ENCODE measurements at regions not wholly inside any gene's neighbourhood (a gene's known extent, or its start where the extent isn't known, plus 50 kb on each side); places are given as distances from the start of the nearest gene placed in this dataset.

DNA sequence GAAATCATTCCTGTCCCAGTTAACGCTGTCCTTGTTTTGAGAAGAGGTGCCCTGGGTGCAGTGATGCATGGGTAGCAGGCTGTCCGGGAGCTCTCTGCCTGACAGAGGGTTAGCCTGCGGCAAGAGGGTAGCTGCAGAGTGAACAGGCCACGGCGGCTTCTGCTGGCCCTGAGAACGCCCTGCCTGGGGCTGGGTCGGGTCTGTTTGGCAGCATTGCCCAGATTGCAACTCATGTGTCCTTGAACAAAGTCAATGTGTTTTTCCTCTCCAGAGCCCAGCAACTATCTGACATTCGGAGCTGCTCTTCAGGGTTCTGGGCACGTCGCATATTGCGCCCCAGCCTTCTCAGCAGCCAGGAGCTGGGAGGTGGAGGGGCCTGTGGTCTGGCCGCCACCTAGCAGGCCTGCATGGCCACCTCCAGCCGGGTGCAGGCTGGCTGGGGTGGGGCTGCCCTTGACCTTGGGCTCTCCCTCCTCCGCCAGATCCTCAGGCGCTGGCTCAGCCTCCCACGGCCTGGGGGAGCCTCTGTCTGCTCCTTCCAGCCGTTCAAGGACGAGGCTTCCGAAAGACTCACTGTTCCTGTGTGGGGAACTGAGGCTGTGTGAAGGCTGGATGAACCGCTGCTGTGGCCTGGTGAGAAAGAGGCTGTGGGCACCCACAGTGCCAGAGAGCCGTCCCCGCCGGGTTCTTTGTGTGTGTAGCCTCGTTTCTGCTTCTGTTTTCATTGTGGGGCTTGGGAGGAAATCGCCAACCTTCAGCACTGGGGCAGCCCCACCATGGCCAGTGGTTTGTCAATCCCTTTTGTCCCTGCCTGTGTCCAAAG is 146.7 kb downstream of the NPIPB11 start (continued):
- TF ChIP-seq TMF1 (CRISPR knock-in tag; IDR thresholded peaks at IDR 0.05; ENCODE audit: low read depth): peak; percentile 69; the same call in 1 of the 2 replicates
- peak; percentile 95 for TF ChIP-seq ZNF263 (CRISPR knock-in tag; IDR thresholded peaks at IDR 0.05)
- TF ChIP-seq GATAD1 (CRISPR knock-in tag; IDR thresholded peaks at IDR 0.05): peak; percentile 28; the same call in 1 of the 2 replicates
- TF ChIP-seq, protein P1, sequence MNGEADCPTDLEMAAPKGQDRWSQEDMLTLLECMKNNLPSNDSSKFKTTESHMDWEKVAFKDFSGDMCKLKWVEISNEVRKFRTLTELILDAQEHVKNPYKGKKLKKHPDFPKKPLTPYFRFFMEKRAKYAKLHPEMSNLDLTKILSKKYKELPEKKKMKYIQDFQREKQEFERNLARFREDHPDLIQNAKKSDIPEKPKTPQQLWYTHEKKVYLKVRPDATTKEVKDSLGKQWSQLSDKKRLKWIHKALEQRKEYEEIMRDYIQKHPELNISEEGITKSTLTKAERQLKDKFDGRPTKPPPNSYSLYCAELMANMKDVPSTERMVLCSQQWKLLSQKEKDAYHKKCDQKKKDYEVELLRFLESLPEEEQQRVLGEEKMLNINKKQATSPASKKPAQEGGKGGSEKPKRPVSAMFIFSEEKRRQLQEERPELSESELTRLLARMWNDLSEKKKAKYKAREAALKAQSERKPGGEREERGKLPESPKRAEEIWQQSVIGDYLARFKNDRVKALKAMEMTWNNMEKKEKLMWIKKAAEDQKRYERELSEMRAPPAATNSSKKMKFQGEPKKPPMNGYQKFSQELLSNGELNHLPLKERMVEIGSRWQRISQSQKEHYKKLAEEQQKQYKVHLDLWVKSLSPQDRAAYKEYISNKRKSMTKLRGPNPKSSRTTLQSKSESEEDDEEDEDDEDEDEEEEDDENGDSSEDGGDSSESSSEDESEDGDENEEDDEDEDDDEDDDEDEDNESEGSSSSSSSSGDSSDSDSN (CRISPR knock-in tag; IDR thresholded peaks at IDR 0.05): 0 out of 2 replicates have a peak, but pooled peaks have one; percentile 46
- TF ChIP-seq ZNF768 (CRISPR knock-in tag; IDR thresholded peaks at IDR 0.05): peak; percentile 73; the same call in 1 of the 2 replicates
- 0 out of 2 replicates have a peak, but pooled peaks have one; percentile 44 for TF ChIP-seq TARDBP (CRISPR knock-in tag; IDR thresholded peaks at IDR 0.05)
- TF ChIP-seq PHF8 (CRISPR knock-in tag; IDR thresholded peaks at IDR 0.05): peak; percentile 51; the same call in 1 of the 2 replicates
- 0 out of 2 replicates have a peak, but pooled peaks have one; percentile 25 for TF ChIP-seq FOSL2 (CRISPR knock-in tag; IDR thresholded peaks at IDR 0.05)
- 0 out of 2 replicates have a peak, but pooled peaks have one; percentile 30 for TF ChIP-seq AHR (CRISPR knock-in tag; IDR thresholded peaks at IDR 0.05)
- TF ChIP-seq HDAC2 (CRISPR knock-in tag; IDR thresholded peaks at IDR 0.05): peak; percentile 36; the same call in 1 of the 2 replicates
- TF ChIP-seq ZNF704 (CRISPR knock-in tag; IDR thresholded peaks at IDR 0.05; ENCODE audit: borderline replicate concordance): 0 out of 2 replicates have a peak, but pooled peaks have one; percentile 41
- TF ChIP-seq KLF16 (CRISPR knock-in tag; IDR thresholded peaks at IDR 0.05): peak in 1 of 2 experiments; percentile 46; a peak in 1 of 4 replicates
- TF ChIP-seq HNRNPL (IDR thresholded peaks at IDR 0.05; ENCODE audit: low read depth, low read length): 0 out of 2 replicates have a peak, but pooled peaks have one; percentile 22
- TF ChIP-seq NFKB2 (CRISPR knock-in tag; IDR thresholded peaks at IDR 0.05; ENCODE audit: borderline replicate concordance): peak; percentile 47; the same call in 1 of the 2 replicates
- peak; percentile 79 for TF ChIP-seq ZNF687 (CRISPR knock-in tag; IDR thresholded peaks at IDR 0.05)
- TF ChIP-seq ZBTB21 (CRISPR knock-in tag; IDR thresholded peaks at IDR 0.05): peak; percentile 35; the same call in 1 of the 2 replicates
- peak; percentile 33; the same call in 1 of the 2 replicates for TF ChIP-seq HOXA3 (CRISPR knock-in tag; IDR thresholded peaks at IDR 0.05)
- TF ChIP-seq FOXO1 (CRISPR knock-in tag; IDR thresholded peaks at IDR 0.05): peak; percentile 53; the same call in 1 of the 2 replicates
- 0 out of 2 replicates have a peak, but pooled peaks have one; percentile 43 for TF ChIP-seq ZNF275 (CRISPR knock-in tag; IDR thresholded peaks at IDR 0.05; ENCODE audit: borderline replicate concordance)

Data from HepG2 (cell line).